Trophoblast cell (in vitro differentiated cells and primary cell): ENCODE measurements at regions not wholly inside any gene's neighbourhood (a gene's known extent, or its start where the extent isn't known, plus 50 kb on each side); places are given as distances from the start of the nearest gene placed in this dataset.
"Not testable (repeated sequence)": the region's sequence is repeated elsewhere in the genome, so short reads cannot be mapped to it uniquely, and the experiment has no call there.

ENCODE experiments used
- DNase-seq, 2 donors: peaks; one replicate each; pipeline ENCODE4 v3.0.0-alpha.2; 2016
- H2AFZ ChIP-seq: 2 replicates; pipeline ENCODE4 v1.6.1; 2013; ENCODE audit warnings: low read length, moderate library complexity, mild to moderate bottlenecking; ENCODE audit not compliant: insufficient read depth, poor library complexity
- H2AK5ac ChIP-seq: 2 replicates; pipeline ENCODE4 v1.6.1; 2013; ENCODE audit warnings: mild to moderate bottlenecking, low read length
- H2BK120ac ChIP-seq: 2 replicates; pipeline ENCODE4 v1.6.1; 2013; ENCODE audit warnings: low read length, mild to moderate bottlenecking, moderate library complexity; ENCODE audit not compliant: insufficient read depth, poor library complexity
- H2BK12ac ChIP-seq: 2 replicates; pipeline ENCODE4 v1.6.1; 2013; ENCODE audit warnings: mild to moderate bottlenecking, low read length, moderate library complexity
- H2BK5ac ChIP-seq: 2 replicates; pipeline ENCODE4 v1.6.1; 2013; ENCODE audit warnings: low read length, low read depth, moderate library complexity, mild to moderate bottlenecking; ENCODE audit not compliant: poor library complexity
- H3K14ac ChIP-seq: 2 replicates; pipeline ENCODE4 v1.6.1; 2013; ENCODE audit warnings: mild to moderate bottlenecking, low read length
- H3K18ac ChIP-seq: 2 replicates; pipeline ENCODE4 v1.6.1; 2013; ENCODE audit warnings: mild to moderate bottlenecking, low read length
- H3K23ac ChIP-seq: 2 replicates; pipeline ENCODE4 v1.6.1; 2013; ENCODE audit warnings: low read length
- H3K27ac ChIP-seq: 2 replicates; pipeline ENCODE4 v1.5.1; 2013; ENCODE audit warnings: low read depth, mild to moderate bottlenecking, inconsistent platforms, low read length, moderate library complexity
- H3K27me3 ChIP-seq: 2 replicates; pipeline ENCODE4 v1.6.1; 2013; ENCODE audit warnings: inconsistent platforms, mild to moderate bottlenecking, low read length, moderate library complexity; ENCODE audit not compliant: insufficient read depth
- H3K36me3 ChIP-seq, 2 experiments: 1 replicate in 1 of 2; 2 replicates in 1 of 2; pipeline ENCODE4 v1.6.1; 2013; ENCODE audit warnings: low read length in 2 of 2, mild to moderate bottlenecking in 2 of 2, moderate library complexity in 1 of 2; ENCODE audit not compliant: insufficient read depth in 2 of 2, control insufficient read depth in 1 of 2
- H3K4ac ChIP-seq: 2 replicates; pipeline ENCODE4 v1.6.1; 2013; ENCODE audit warnings: low read depth, mild to moderate bottlenecking, low read length, moderate library complexity
- H3K4me1 ChIP-seq, 2 experiments: 1 replicate in 1 of 2; 2 replicates in 1 of 2; pipeline ENCODE4 v1.6.1; 2013; ENCODE audit warnings: low read length in 2 of 2, mild to moderate bottlenecking in 2 of 2, moderate library complexity in 1 of 2; ENCODE audit not compliant: insufficient read depth in 2 of 2, control insufficient read depth in 1 of 2
- H3K4me2 ChIP-seq: 2 replicates; pipeline ENCODE4 v1.6.1; 2013; ENCODE audit warnings: inconsistent platforms, mild to moderate bottlenecking, low read length, moderate library complexity
- H3K4me3 ChIP-seq: 2 replicates; pipeline ENCODE4 v1.5.1; 2013; ENCODE audit warnings: mild to moderate bottlenecking, low read depth, low read length, inconsistent platforms
- H3K79me1 ChIP-seq: one replicate; pipeline ENCODE4 v1.6.1; 2013; ENCODE audit warnings: low read length
- H3K79me2 ChIP-seq: 2 replicates; pipeline ENCODE4 v1.6.1; 2013; ENCODE audit warnings: low read length, mild to moderate bottlenecking; ENCODE audit not compliant: control insufficient read depth, insufficient read depth, poor library complexity
- H3K9ac ChIP-seq: 2 replicates; pipeline ENCODE4 v1.6.1; 2013; ENCODE audit warnings: mild to moderate bottlenecking, low read length
- H3K9me3 ChIP-seq: 2 replicates; pipeline ENCODE4 v1.6.1; 2013; ENCODE audit warnings: low read depth, mild to moderate bottlenecking, control low read depth, inconsistent platforms, low read length; ENCODE audit not compliant: insufficient read depth
- H4K12ac ChIP-seq: 2 replicates; pipeline ENCODE4 v1.6.1; 2013; ENCODE audit warnings: low read depth, mild to moderate bottlenecking, low read length, moderate library complexity
- H4K8ac ChIP-seq: 2 replicates; pipeline ENCODE4 v1.6.1; 2013; ENCODE audit warnings: low read depth, mild to moderate bottlenecking, low read length, moderate library complexity
- H4K91ac ChIP-seq: one replicate; pipeline ENCODE4 v1.6.1; 2013; ENCODE audit warnings: low read depth, mild to moderate bottlenecking, low read length, moderate library complexity
- WGBS: extraction: QIAGEN DNeasy Blood & Tissue Kit; methylation state at CpG from one replicate; pipeline ENCODE4 v1.1.7; 2013; ENCODE audit warnings: missing lambda C conversion rate; ENCODE audit not compliant: insufficient read length, insufficient coverage; ENCODE audit errors: extremely low coverage; 5-methylcytosine and 5-hydroxymethylcytosine counted together

GRCh38 chr10:71099731-71100361 is 112.5 kb upstream of the UNC5B start:
- no CpG with 5 or more reads among the region's 1 CpG for WGBS
- Histone ChIP-seq H3K9me3 (no peaks in the 10 kb centered on the region), H4K8ac (no peak overlapping the region), H3K36me3 (no peaks in the 10 kb centered on the region), H3K27me3 (no peaks in the 10 kb centered on the region), H3K4ac (no peak overlapping the region), H2BK120ac (no peak overlapping the region), H2AK5ac (no peak overlapping the region), H3K18ac (no peak overlapping the region), H3K14ac (no peak overlapping the region), H4K91ac (no peak overlapping the region), H2AFZ (no peak overlapping the region), H2BK5ac (no peak overlapping the region), H2BK12ac (no peak overlapping the region), H3K23ac (no peak overlapping the region), H3K79me2 (no peaks in the 10 kb centered on the region), H4K12ac (no peak overlapping the region), H3K9ac (no peak overlapping the region), H3K4me1 (no peaks in the 10 kb centered on the region), H3K4me3 (no peak overlapping the region), H3K27ac (no peak overlapping the region), H3K4me2 (no peak overlapping the region), H3K79me1 (no peaks in the 10 kb centered on the region)
- DNase-seq = no peak

DNA sequence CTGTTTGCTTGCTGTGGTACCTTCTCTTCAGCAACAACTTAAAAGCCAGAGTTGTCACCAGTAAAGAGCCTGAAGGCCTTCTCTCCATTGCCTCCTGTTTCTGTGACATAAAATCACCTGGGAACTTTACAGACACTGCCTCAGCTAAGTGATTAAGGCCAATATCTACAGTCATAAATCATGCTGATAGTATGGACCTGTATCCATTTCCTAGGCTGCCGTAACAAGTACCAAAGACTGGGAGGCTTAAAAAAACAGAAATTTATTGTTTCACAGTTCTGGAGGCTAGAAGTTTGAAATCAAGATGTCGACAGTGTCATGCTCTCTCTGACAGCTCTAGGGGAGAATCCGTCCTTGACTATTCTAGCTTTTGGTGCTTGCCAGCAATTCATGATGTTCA is 108.4 kb upstream of the UNC5B start:
- no peak overlapping the region for H3K18ac ChIP-seq
- no peak overlapping the region for H3K4me3 ChIP-seq
- no peak overlapping the region for H3K23ac ChIP-seq
- H2BK120ac ChIP-seq = no peak overlapping the region
- H2BK12ac ChIP-seq = no peak overlapping the region
- no peak overlapping the region for H2AK5ac ChIP-seq
- H4K8ac ChIP-seq = no peak overlapping the region
- H3K9ac ChIP-seq = no peak overlapping the region
- H2AFZ ChIP-seq = no peak overlapping the region
- H3K27ac ChIP-seq = no peak overlapping the region
- H4K12ac ChIP-seq = no peak overlapping the region
- H3K4ac ChIP-seq = no peak overlapping the region
- no peak for DNase-seq
- peaks cover 6% of the 10 kb centered on the region for H3K9me3 ChIP-seq
- H2BK5ac ChIP-seq = no peak overlapping the region
- no peak overlapping the region for H4K91ac ChIP-seq
- H3K27me3 ChIP-seq = no peaks in the 10 kb centered on the region
- H3K79me2 ChIP-seq = no peaks in the 10 kb centered on the region
- no peak overlapping the region for H3K14ac ChIP-seq
- H3K4me2 ChIP-seq = no peak overlapping the region
- no peaks in the 10 kb centered on the region for H3K79me1 ChIP-seq
- WGBS = no CpG with 5 or more reads among the region's 3 CpGs
- H3K36me3 ChIP-seq = no peaks in the 10 kb centered on the region
- H3K4me1 ChIP-seq = no peaks in the 10 kb centered on the region

GRCh38 chr10:71106151-71106550 is 106.2 kb upstream of the UNC5B start:
- not testable (repeated sequence) for H3K36me3 ChIP-seq, H3K27me3 ChIP-seq, H3K4me2 ChIP-seq, H2BK120ac ChIP-seq, H2BK12ac ChIP-seq, H4K8ac ChIP-seq, H3K79me2 ChIP-seq, H4K91ac ChIP-seq, H3K4me1 ChIP-seq, H3K23ac ChIP-seq, H3K9ac ChIP-seq, H2BK5ac ChIP-seq, H3K4me3 ChIP-seq, H3K14ac ChIP-seq, H3K9me3 ChIP-seq, H3K18ac ChIP-seq, H3K4ac ChIP-seq, H3K27ac ChIP-seq, H3K79me1 ChIP-seq, H2AK5ac ChIP-seq, H2AFZ ChIP-seq, H4K12ac ChIP-seq
- WGBS = no CpG with 5 or more reads among the region's 4 CpGs
- peak in 1 of 2 donors; percentile 6 for DNase-seq

DNA sequence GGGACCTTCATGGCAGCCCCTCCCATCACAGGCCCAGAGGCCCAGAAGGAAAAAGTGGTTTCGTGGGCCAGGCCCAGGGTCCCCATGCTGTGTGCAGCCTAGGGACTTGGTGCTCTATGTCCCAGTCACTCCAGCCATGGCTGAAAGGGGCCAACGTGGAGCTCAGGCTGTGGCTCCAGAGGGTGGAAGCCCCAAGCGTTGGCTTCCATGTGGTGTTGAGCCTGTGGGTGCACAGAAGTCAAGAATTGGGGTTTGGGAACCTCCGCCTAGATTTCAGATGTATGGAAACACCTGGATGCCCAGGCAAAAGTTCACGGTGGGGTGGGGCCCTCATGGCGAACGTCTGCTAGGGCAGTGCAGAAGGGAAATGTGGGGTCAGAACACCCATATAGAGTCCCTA is 105.3 kb upstream of the UNC5B start:
- no CpG with 5 or more reads among the region's 7 CpGs for WGBS
- not testable (repeated sequence) for H3K9me3 ChIP-seq

More for the DNA sequence above, 105.3 kb upstream of the UNC5B start:
- not testable (repeated sequence) for H3K18ac ChIP-seq, DNase-seq, H3K4ac ChIP-seq, H2AFZ ChIP-seq, H4K91ac ChIP-seq, H3K79me1 ChIP-seq, H3K27me3 ChIP-seq, H3K4me3 ChIP-seq, H3K23ac ChIP-seq, H3K27ac ChIP-seq, H3K9ac ChIP-seq, H2BK120ac ChIP-seq, H4K8ac ChIP-seq, H3K79me2 ChIP-seq, H3K36me3 ChIP-seq, H3K14ac ChIP-seq, H2BK12ac ChIP-seq, H2AK5ac ChIP-seq, H3K4me1 ChIP-seq, H2BK5ac ChIP-seq, H4K12ac ChIP-seq, H3K4me2 ChIP-seq
